HG02973 (cell line): ENCODE measurements at regions not wholly inside any gene's neighbourhood (a gene's known extent, or its start where the extent isn't known, plus 50 kb on each side); places are given as distances from the start of the nearest gene placed in this dataset.
"Not testable (repeated sequence)": the region's sequence is repeated elsewhere in the genome, so short reads cannot be mapped to it uniquely, and the experiment has no call there.

Experiments used
- ATAC-seq: cut with Tn5 transposase; IDR thresholded peaks from one replicate; pipeline ENCODE4 v1.9.1; 2021; ENCODE audit warnings: moderate library complexity; ENCODE audit not compliant: unreplicated experiment

DNA sequence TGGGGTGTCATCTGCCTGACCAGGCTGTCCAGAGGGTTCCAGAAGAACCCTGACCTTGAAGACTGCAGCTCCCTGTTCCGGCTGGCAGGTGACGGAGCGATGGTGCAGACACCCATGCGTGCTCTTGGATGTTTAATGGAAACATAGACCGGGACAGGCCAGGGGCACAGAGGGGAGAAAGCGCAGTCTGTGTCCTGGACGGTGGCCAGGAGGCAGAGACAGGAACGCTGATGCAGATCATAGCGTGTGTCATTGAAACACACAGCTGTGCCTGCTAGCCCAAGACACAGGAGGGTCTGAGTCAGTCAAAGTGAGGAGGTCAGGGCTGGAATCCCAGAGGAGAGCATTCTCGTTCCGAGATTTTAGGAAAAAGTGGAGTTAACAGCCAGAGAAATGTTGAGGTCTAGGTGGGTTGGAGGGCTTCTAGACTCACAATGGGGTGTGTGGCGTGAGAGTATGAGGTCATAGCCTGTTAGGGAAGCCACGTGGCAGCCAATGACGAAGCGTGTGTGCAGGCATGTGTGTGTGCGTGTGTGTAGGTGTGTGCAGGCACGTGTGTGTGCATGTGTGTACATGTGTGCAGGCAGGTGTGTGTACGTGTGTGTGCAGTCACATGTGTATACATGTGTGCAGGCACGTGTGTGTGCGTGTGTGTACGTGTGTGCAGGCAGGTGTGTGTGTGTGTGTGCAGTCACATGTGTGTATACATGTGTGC, 167.0 kb downstream of the ERMARD start:
- ATAC-seq, result no peak

DNA sequence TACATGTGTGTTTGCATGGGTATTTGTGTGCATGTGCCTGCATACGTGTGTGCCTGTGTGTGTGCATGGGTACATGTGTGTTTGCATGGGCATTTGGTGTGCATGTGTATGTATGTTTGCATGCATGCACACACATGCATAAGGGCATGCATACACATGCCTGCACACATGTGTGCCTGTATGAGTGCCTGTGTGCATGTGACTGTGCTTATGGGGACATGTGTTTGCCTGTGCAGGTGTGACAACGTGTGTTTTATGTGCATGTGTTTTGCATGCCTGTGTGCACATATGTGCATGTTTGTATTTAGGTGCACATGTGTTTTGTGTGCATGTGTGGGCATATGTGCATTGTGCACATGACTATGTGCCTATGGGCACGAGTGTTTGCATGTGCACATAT, 165.7 kb downstream of the ERMARD start:
- ATAC-seq, result no peak

DNA sequence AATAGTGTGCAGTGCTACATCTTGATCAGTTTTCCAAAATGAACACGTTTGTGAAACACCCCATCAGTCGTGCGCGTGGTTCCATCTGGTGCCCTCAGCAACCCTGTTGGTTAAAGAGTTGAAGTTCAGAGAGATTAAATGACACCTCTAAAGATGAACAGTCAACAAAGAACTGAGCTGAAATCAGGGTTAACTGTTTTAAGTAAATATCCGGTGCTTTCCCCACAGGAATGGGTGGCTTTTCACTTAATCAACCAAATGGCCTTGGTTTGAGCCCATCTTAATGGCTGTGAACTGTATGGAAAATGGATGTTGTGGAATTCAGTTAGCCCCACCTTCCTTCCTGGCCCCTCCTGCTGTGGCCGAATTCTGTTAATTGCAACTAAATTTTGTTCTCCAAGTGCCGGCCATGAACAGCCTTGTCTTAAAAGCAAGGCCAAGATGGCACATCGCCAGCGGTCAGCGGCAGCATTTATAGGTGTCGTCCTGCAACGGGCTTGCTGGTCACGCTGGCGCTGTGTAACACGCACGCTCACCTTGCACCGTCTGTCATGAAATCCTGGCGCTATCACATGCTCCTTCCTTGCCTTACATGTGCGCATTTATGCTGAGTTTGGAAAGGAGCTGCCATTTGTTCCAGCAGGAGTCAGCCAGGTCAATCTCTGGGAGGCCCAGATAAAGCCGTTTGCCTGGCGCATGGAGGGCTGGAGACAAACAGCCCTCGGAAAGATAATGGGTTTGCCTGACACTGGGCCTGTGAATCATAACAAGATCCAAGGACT, 164.5 kb downstream of the ERMARD start:
- ATAC-seq, result no peak

DNA sequence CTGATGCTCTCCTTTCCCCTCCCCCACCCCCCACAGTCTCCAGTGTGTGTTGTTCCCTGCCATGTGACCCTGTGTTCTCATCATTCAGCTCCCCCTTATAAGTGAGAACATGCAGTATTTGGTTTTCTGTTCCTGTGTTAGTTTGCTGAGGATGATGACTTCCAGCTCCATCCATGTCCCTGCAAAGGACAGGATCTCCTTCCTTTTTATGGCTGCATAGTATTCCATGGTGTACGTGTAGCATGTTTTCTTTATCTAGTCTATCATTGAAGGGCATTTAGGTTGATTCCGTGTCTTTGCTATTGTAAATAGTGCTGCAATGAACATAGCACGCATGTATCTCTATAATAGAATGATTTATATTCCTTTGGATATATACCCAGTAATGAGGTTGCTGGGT, 162.3 kb downstream of the ERMARD start:
- not testable (repeated sequence) for ATAC-seq

DNA sequence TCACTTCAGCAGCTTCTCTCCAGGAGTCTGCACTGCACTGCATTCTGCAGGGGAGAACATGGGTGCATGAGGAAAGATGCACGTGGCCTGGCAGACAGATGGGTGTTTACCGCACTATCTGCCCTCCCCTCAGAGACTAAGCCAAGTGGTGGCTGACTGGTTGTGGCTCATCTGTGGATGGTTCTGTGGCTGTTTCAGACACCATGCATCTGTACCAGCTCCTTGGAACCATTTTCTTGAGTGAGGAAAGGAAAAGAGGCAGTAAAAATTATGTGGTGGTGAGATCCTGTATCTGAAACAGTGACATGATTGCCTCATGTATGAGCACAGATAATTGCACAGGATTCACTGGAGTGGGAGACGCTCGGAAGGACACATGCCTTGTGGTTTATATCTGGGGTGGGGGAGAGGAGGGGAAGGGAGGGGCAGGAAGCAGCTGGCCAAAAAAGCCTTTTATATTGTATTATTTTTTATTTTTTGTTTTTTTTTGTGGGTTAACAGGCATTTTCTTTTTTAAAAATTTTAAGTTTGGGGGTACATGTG, 161.7 kb downstream of the ERMARD start:
- no peak for ATAC-seq

DNA sequence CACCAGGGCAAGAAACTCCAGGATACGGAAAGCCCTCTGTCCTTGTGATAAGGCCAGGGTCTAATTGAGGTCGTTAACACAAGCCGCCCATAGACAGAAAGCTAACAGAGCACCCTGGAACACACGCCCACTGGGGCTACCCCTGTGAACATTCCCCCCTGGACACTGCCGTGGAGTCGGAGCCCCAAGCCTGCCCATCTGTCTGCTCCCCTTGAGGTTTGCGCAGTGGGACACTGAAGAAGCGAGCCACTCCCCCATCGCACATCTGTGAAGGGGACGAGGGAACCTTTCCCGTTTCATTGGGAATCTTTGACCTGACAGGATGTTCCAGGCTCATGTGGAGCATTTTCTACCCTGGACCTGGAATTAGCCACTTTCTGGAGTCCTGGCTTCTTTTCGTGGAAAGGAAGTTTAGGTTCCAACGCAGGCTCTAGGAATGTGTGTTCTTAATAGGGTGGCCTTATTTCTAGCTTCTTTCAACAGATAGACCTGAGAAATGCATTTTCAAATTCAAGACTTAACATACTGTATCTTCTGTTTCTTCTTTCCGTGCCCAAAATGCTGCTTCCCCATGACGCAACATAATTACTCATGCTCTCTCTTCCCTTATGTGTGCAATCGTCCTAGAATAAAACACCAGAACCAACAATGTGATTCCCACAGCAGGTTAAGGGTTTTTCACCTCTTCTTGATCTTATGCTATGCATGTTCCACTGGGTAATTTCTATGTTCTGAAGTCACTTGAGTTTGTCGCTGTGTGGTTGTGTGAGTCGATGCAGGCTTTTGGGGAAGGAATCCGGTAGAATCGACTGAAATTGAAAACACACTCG, 161.1 kb downstream of the ERMARD start:
- no peak for ATAC-seq

DNA sequence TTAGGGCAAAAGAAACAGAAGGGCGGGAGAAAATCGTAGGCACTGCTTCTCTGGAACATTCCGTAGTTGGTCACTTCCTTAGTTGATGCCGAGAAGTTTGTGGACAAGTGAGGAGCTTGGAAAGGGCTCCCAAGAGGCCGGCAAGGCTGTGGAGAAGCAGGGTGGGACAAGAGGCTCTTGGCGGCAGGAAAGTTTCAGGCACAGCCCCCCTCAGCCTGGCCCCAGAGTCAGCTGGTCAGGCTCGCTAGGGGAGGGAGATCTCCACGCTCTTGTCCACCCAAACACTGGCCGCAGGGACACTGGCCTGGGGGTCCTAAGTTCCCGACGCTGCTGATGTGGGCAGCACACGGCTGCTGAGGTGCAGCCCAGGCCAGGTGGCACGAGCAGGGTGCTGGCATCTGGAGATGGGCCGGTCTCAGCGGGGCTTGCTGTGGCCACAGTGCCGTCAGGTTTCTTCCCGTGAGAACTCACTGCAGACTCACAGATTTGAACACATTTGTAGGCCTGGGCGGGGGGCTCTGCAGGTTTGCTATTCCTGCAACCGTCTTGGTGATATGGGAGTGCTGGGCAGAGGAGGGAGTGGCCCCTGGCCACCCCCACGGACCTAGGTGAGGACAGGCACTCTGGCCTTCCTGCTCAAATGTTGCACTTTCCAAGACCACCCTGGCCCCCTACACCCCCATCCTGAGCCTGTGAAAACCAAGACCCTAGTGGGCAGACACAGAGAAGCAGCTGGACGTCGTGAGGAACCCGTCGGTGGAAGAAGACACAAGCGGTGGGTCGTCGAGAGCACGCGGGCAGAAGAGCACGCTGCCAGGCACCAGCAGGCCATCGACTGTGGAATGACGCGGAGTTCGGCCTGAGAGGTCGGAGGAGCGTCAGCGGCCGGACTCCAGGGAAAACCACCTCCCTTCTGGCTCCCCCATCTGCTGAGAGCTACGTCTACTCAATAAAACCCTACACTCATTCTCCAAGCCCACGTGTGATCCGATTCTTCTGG, 160.1 kb downstream of the ERMARD start:
- ATAC-seq, result no peak

DNA sequence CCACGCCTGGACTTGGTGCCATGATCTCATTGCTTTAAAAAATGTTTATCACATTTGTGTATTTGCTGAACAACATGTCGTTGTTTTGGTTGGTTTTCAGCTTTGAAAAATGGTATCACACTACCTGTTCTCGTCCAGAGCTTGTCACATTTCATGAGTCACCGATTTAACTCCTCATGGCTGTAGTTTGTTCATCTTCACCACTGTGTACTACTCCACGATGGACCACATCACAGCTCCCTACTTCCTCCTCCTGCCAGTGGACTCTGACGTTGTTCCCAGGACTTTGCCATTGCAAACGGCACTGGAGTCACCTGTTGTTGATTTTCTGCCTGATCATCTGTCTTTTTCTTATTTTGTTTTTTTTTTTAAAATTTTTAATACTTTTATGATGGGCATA, 157.7 kb downstream of the ERMARD start:
- ATAC-seq, result no peak

DNA sequence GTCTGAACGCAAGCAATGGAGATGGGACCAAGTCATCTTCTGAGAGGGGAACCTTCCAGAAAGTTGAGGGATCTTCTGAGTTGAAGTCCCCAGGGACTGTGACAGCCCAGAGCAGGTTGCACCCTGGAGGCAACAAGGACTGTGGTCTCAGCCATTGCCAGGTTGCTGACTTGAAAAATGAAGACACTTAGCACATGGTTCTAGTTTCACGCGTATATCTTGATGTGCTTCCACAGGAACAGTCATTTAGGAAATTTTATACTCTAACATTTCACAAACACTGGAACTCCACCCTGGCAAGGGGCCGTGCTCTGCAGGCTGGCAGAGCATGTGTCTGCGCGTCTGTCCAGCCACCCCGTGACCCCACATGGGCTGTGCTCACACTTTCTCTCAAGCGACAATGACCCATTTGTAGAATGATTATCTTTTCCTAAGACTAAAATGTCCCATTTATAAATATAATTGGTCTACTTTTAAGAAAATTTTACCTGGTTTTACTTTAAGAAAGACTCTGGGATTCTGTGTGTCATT, 157.0 kb downstream of the ERMARD start:
- no peak for ATAC-seq

DNA sequence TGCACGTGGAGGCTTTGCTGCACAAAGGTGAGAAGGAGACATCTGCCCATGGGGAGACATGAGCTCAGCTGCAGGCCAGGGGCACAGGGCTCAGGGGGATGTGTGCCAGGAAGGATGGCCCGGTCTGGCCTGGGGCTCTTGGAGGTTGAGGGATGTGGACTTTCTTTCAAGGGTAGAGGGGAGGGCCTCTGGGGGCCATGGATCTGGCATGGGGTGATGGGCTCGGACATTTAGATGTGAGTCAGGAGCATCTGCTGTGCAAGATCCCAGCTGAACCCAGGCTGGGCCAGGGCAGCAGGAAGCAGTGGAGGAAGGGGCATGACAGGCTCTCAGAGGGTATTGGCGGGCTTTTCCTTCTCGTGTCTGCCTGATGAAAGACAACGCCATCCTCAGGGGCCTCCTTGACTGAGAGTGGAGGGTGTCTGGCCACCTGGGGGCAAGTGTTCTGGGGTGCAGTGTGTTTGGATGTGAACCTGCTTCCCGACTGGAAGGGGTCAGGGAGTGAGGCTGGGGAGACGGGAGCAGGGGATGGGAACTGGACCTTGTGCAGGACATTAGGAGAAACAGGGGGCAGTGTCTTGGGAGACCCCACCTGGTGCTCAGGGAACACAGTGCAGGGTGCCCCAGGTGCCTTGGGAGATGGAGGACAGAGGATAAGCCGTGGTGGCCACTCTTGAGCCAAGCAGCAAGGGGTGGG, 156.1 kb downstream of the ERMARD start:
- no peak for ATAC-seq

DNA sequence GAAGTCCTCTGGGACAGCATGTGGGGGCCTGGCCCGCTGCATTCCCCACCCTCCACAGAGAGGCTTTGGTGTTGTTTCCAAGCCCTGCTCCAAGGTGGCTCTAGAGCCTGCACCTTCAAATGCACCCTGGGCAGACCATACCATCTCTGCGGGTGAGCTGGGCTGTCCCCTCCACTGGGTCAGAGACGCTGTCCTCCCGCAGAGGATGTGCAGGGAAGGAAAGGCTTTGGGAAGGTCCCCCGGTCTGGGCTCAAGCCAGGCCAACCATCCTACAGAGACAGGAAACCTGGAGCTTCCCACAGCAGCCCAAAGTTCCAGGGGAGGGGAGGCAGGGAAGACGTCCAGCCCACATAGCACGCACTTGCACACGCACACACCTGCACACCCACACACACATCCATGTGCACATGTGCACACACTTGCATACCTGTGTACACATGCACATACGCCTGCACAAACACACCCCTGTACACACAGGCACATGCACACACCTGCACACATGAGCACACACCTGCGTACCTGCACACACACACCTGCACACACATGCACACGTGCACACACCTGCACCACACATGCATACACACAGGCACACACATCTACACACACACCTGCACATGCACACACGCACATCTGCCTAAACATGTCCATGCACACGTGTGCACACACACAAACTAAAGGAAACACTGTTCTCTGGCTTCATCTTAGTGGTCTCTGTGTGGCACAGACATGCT, 155.4 kb downstream of the ERMARD start:
- no peak for ATAC-seq

DNA sequence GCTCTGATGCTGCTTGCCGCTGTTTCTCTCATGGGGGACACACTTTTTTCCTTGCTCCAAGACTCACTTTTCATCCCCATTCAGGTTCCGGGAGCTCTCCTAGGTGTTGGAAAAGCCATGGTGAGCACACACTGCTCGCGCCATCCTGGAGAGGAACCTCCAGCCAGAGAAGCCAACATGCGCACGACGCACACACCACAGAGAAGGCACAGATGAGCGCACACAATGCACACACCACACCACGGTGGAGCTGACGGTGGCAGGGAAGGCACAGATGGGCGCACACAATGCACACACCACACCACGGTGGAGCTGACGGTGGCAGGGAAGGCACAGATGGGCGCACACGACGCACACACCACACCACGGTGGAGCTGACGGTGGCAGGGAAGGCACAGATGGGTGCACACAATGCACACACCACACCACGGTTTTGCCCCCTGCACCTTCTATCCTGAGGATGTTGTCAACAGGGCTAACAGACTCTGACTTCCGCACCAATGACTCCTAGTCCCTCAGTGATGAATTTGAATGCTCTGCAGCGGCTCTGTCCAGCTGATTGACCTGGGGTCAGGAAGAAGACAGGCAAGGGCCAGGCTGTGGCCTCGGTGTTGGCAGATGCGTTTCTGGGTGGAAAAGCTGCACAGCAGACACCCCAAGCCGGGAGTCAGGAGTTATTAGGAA, 154.7 kb downstream of the ERMARD start:
- ATAC-seq, result no peak

DNA sequence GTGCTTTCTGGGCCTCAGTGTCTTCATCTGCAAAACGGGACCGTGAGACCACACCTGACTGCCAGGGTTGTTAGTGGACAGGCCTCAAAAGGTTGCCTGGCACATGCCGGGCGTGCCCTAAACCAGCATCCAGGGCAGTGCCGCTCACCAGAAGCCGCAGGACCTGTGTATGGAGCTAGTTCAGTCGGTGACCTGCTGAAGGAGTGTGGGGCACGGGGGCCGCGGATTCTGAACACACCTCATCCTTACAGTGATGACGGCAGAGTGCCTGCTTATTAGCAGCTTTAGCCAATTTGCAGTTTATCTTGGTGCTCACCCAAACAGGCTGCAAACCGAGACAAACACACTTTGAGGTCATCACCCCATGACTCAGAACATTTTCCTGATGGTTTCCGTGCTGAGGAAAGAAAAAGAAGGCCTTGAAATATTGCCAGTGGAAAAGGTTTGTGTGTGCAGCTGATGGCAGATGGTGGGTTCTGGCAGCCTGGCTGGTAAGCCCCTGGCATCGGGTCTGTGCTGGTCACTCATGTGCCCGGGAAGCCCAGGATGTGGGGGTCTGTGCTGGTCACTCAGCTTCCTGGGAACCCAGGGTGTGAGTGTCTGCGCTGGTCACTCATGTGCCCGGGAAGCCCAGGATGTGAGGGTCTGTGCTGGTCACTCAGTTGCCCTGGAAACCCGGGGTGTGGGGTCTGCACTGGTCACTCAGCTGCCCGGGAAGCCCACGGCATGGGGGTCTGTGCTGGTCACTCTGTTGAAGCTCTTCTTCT, 153.8 kb downstream of the ERMARD start:
- ATAC-seq, result no peak

DNA sequence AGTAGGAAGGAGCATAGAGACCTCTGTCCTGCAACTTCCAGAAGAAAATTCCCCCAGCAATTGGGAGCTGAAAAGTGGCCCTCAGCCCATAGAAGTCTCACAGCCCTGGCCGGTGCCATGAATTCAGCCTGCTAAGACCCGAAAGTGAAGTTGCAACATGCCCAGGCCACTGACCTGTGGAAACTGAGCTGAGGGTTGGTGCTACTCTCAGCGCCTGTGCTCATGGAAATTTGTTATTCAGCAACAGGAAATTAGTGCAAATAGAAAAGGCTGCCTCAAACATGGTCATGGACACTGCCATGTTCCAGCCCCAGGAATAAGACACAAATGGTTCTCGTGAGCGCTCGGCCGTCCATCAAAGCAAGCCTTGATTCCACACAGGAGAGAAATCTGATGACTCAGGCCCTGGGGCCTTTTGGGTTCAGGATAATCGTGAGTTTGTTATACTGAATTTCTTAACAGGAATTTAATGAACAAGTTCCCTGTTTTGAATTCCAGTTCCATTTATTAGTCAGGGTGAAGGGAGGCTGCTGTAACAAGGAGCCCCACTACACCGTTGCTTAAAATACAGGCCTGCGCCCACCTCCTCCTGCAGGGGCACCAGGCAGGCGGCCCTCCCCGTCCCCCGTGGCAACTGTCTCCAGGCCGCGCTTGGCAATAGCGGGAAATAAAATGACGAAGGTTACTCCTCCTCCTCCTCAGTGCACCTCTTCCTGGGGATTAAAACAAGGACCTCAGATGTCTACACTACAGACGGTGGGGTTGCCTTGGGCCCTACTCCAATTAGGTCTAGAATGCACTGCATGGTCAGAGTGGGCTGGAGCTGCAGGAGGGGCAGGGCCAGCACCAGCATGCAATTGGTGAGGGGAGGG, 152.9 kb downstream of the ERMARD start:
- ATAC-seq, result no peak

DNA sequence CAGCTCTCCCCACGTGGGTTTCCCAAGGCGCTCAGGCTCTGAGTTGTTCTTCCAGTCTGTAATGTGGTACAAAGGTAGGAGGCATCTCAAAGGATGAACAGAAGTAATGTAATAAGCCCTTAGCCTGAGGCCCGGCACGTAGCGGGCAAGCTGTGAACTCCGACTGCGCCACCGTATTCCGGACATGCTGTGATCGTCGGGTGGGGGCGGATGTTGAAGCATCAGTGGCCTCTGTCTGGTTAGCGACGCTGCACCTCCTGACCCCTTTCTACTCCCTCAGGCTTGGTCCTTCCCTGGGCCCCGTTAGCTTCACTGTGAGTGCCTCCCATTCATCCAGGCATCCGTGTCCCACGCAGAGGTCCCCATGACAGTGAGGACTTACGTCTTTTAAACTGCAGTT, 151.7 kb downstream of the ERMARD start:
- ATAC-seq, result no peak

DNA sequence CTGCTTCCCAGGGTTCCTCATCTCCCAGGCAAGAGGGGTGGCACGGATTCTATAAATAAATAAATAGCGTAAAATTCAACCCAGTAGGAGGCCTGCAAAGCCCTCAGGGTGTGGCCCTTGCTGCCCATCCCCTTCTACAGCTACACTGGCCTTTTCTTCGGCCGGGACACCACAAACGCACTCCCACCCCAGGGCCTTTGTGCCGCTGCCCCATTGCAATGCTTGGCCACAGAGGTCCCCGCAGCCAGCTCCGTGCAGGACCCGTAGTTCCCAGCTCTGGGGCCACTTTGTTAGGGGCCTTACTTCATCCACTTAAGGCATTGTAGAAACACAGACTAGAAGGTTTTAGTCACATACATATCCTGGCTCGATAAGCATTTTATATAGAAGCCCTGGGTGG, 151.2 kb downstream of the ERMARD start:
- ATAC-seq, result no peak
